ENCODE measurements at regions not wholly inside any gene's neighbourhood (a gene's known extent, or its start where the extent isn't known, plus 50 kb on each side); places are given as distances from the start of the nearest gene placed in this dataset.
"Not testable (repeated sequence)": the region's sequence is repeated elsewhere in the genome, so short reads cannot be mapped to it uniquely, and the experiment has no call there.

DNA sequence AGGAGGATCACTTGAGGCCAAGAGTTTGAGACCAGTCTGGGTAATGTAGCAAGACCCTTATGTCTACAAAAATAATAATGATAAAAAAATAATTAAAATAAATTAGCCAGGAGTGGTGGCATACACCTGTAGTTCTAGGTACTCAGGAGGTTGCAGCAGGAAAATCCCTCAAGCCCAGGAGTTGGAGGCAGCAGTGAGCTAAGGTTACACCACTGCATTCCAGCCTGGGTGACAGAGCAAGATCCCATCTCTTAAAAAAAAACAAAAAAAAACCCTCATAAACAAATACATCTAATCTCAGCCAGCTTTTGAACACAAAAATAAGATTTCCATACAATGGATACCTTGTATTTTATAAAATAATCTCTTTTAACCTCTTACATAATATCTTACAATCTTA lies 363.3 kb upstream of the KLF4 start:
- no peak for DNase-seq

DNA sequence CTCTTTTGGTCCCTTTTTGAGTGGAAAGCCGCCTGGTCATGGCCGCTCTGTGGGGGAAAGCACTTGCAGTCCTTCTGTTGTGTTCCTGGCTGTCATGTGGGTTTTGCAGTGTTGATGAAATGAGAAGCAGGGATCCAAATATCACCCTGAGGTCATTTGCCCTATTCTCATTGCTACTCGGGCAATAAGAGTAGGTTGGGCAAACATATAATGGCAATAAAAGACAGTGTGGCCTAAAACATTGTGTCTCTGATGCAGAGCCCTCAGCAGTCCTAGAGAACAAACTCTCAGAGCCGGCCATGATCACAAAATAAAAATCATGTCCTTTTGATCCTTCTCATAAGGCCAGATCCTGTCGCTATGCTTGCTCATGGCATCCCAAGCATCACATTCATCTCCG lies 361.1 kb upstream of the KLF4 start:
- no peak for DNase-seq

DNA sequence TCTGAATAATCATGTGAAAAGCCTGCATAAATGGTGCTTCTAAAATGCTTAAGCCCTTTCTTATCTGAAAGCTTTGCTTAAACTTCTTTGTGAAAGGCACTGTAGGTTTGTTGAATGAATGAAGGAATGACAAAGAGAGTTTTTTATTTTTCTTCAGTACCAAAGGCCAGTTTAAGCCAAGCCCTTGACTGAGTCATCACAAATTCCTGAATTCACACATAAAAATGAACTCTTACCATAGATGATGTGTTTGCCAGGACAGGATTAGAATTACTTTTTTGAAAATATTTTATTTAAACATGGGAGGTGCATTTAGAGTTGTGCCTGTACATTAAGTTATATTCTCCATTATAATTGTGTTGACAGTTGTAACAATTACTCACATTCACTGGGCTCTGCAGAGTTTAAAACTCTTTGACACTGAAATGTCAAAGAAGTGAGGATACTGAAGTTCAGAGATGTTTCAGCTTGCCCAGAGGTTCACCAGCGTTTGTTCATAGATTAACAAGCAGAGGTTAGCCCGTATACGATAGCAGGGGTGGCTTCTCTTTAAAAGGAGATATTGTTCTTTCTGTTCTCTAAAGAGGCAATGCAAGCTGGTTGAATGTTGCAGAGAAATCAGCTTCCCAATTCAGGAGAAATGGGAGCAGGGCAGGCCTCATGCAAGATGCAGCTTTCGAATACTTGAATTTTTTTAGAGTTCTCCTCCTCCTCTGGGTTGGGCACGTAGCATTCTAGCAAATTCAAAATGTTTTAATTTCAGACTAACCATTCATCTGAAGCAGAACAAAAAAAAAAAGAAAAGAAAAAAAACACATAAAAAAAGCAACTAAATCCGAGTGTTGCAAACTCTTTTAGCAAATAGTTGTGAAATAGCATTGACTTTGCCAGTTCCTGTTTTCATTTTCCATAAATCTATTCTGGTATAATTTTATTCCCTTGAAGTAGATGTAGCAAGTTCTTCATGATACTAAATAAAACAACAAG lies 358.7 kb upstream of the KLF4 start:
- DNase-seq, result no peak

DNA sequence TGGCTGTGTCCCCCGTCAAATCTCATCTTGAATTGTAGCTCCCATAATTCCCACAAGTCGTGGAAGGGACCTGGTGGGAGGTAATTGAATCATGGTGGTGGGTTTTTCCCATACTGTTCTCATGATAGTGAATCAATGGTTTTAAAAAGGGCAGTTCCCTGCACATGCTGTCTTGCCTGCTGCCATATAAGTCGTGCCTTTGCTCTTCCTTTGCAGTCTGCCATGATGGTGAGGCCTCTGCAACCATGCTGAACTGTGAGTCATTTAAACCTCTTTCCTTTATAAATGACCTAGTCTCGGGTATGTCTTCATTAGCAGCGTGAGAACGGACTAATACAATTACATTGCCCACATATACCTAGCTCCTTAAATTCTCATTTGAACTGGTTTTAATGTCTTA lies 353.0 kb upstream of the KLF4 start:
- DNase-seq, result no peak

DNA sequence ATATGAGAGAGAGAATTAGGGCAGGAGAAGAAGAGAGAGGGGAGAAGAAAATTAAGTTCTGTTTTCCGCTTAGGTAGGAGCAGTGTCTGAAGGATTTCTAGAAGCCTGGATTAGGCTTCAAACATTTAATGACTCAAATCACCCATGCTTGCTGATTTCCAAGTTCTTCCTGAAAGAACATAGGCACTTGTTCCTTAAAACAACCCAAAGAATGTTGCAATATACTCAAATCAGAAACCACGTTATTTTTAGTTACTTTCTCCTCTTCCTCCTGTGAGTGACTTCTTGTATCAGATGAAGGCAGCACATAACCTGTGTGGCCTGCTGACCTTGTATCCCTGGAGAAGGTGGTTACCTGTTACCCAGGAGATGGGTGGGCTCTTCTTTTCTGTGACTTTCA lies 351.5 kb upstream of the KLF4 start:
- DNase-seq, result no peak

DNA sequence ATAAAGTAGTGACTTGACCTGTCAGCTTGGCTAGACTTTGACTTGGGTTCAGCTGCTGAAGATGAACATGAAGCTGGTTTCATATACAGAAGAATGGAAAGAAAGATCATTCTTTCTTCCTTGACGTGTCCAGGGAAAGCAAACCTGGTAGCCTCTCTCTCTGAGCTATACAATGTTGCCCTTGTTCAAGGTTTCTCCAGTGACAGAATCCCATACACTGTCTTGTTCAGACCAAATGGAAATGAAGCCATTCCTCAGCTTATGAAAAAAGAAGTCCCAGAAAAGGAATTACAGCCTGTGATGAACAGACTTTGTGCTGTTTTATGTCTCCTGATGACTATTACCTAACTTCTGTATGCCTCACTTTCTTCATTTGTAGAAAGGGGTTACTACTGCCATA lies 349.8 kb upstream of the KLF4 start:
- no peak for DNase-seq

DNA sequence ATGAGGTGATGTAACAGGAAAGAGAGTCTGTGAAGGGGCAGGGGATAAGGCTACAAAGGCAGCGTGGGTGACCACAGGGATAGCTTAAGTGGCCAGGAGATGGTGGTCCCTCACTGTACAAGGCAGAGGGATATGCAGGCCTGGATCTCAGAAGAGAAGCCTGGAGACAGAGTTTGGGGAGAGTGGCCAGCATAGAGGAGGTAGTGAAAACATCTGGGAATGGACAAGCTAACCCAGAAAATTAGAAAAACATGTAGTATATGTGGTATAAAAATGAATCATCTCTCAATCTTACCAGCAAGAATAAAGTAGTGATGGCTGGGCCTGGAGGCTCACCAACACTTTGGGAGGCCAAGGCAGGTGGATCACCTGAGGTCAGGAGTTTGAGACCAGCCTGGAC lies 349.2 kb upstream of the KLF4 start:
- DNase-seq, result no peak

DNA sequence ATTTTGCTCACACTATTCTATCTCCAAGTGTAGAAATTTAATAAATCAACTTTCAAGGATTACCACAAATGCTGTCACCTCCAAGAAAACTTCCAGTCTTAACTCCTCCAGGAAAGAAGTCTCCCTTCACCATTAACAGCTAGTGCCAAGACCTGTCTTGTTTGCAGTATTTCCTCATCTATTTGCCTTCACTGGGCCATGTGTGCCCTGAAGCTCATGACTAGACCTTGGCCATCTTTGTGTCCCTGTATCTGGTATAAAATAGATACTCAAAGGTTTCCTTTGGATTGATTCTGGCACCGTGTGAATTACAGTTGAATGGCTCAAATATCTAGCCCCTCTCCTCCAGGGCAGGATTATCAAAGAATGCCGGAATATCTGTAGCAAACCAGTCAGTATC lies 346.7 kb upstream of the KLF4 start:
- no peak for DNase-seq

DNA sequence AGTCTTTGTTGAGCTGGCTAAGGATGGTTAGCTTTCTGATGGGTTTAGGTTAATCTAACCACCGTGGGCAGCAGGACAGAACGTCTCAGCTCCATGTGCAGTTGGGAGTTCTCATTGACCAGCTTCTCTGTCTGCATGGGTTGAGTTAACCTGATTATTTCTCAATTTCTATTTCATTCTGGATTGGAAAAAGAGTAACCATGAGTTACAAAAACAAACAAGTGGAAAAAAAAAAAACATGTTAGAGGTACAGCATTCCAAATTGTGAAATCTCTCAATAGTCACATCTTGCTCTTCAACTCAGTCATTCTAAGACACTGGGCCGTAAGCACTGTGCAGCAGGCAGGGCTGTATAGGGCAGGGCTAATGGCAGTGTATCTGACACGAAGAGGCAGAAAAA lies 343.7 kb upstream of the KLF4 start:
- DNase-seq, result no peak

DNA sequence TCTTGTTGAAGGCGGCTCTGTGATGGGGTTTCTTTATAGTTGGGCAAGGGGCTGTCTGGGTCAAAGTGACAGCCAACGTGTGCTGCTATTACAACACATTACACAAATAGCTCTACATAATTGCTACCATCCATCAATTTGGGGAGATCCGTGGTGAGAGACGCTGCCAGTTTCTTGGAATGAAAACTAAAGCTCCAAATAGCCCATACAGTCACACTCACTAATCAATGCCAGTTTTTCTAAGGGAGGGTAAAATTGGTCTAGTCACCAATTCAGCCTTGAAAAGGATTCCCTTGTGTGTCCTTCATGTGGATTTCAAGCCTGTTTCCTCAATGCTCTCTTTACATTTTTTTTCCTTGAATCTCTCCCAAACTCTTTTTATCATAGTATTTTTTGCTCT lies 343.3 kb upstream of the KLF4 start:
- DNase-seq, result no peak

DNA sequence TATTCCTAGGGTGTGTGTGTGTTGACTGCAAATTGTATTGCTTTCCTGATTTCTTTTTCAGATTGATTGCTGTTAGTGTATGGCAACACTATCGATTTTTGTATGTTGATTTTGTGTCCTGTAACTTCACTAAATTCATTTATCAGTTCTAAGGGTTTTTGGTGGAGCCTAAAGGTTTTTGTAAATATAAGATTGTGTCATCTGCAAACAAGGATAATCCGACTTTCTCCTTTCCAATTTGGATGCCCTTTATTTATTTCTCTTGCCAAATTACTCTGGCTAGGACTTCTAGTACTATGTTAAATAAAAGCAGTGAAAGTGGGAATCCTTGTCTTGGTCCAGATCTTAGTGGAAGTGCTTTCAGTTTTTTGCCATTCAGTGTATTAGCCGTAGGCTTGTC lies 340.9 kb upstream of the KLF4 start:
- DNase-seq, result no peak

DNA sequence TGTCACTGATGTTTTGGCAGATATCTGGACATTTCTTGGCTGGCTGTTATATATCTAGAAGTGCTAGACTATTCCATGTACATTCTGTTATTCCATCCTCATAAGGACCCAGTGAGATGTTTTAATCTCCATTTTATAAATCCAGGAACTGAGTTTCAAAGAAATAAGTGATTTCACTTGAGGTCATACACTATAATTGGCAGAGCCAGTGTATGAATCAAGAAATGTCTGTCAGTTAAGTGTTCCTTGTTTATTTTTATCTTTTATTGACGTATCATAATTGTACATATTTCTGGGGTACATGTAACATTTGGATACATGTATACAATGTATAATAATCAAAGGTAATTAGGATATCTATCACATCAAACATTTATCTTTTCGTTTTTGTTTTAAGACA lies 338.3 kb upstream of the KLF4 start:
- no peak for DNase-seq

DNA sequence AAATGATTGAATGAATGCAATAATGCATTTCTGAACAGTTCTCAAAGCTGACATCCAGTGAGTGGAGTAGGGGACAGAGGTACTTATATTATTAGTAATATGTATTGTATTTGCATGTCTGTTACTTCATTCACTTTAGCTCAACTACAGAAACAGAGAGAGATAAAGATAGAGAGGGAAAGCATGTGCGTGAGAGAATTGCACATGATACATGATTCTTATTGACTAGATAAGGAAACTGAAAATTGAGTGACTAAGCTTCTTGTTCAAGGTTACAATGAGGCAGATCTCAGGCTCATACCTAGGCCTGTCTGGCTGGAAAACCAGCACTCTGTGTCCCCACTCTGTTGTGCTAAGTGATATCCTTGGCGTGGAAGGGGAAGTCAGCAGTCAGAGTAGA lies 337.7 kb upstream of the KLF4 start:
- no peak for DNase-seq

DNA sequence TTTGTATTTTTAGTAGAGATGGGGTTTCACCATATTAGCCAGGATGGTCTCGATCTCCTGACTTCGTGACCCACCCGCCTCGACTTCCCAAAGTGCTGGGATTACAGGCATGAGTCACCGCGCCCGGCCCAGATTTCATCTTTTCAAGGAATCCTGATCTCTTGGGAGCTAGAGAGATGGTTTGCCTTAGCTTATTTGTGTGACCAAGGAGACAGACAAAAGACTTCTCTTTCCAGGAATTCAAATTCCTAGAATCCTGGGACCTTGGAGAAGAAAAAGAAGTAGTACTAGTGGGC lies 337.1 kb upstream of the KLF4 start:
- not testable (repeated sequence) for DNase-seq

DNA sequence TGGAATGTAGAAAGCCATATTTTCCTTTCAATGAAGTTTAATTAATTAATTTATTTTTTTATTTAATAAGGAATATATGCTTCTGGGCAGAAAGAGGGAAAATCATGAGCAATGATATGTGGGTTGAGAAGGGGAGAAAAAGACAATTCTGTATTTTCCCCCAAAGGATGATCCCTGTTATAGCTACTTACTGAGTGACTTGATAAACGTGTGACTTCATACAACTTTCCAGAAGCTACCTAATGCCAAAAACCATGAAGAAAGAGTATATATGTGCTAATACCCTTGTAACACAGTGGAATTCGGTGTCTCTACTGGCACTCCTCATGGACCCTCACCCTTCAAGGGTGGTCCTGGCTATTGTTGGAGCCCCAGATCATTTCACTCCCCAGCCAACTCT lies 335.0 kb upstream of the KLF4 start:
- DNase-seq, result no peak

DNA sequence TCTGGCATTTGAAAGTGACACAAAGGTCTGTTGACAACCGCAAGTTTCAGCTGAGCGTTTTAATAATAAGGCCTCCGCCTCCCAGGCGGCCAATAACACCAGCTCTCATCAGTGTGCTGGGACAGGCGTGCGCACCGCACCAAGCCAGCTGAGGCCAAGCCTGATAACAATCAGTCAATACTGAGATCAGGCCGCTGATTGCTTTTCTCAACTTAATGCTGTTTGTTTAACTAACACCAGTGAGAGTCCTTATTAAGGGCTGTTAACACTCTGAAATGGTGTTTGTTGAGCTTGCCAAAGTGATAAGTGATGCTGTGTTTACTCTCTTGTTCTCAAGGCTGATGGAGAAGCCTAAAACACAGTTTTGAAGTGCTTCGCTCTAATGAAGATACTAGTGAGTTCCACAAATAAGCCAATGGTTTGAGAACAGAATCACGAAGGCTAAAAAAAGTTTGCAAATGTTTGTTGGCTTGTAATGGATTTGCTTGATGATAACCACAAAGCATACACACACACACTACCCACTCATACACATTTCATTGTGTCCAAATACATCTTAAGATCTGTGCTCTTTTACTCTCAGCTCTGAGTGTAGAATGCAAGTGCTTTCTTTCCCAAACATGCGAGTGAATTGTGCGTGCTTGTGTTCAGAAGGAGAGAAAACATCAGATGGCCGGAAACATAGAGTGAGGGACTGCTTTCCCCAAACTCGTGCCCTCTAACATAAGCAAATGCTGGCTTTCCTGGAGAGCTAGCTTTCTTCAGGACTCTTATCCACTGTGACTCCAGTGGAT lies 330.4 kb upstream of the KLF4 start:
- no peak for DNase-seq

DNA sequence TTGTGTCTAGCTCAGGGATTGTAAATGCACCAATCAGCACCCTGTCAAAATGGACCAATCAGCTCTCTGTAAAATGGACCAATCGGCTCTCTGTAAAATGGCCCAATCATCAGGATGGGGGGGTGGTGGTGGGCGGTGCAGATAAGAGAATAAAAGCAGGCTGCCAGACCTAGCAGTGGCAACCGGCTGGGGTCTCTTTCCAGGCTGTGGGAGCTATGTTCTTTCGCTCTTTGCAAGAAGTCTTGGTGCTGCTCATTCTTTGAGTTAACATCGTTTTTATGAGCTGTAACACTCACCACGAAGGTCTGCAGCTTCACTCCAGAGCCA lies 328.9 kb upstream of the KLF4 start:
- not testable (repeated sequence) for DNase-seq

DNA sequence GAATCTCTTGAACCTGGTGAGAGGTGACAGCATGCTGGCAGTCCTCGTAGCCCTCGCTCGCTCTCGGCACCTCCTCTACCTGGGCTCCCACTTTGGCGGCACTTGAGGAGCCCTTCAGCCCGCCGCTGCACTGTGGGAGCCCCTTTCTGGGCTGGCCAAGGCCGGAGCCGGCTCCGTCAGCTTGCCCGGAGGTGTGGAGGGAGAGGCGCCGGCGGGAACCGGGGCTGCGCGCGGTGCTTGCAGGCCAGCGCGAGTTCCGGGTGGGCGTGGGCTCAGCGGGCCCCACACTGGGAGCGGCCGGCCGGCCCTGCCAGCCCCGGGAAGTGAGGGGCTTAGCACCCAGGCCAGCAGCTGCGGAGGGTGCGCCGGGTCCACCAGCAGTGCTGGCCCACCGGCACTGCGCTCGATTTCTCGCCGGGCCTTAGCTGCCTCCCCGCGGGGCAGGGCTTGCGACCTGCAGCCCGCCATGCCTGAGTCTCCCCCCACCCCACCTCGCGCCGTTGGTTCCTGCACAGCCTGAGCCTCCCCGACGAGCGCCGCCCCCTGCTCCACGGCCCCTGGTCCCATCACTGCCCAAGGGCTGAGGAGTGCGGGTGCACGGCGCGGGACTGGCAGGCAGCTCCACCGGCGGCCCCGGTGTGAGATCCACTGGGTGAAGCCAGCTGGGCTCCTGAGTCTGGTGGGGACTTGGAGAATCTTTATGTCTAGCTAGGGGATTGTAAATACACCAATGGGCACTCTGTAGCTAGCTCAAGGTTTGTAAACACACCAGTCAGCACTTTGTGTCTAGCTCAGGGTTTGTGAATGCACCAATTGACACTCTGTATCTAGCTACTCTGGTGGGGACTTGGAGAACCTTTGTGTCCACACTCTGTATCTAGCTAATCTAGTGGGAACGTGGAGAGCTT lies 328.3 kb upstream of the KLF4 start:
- not testable (repeated sequence) for DNase-seq

DNA sequence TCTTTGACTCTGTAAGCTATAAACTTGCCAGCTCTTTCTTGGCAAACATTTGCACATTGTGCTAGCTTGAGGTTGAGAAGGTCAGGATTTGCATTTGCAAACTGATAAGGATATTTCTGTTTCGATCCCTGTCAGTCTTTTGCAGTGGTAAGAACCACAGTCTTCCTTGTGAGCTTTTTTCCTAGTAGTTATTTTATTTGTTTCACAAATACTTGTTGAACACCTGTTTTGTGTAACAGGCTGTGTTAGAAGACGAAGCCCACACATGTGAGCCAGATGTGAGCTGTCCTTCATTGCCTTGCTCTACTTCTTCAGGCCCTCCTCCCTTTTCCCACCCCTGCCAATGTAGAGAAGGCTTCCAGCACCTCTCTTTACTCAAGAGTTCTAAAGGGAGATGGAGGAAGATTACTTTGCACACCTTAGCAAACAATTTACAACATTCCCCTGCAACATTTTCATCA lies 327.0 kb upstream of the KLF4 start:
- DNase-seq, result no peak

DNA sequence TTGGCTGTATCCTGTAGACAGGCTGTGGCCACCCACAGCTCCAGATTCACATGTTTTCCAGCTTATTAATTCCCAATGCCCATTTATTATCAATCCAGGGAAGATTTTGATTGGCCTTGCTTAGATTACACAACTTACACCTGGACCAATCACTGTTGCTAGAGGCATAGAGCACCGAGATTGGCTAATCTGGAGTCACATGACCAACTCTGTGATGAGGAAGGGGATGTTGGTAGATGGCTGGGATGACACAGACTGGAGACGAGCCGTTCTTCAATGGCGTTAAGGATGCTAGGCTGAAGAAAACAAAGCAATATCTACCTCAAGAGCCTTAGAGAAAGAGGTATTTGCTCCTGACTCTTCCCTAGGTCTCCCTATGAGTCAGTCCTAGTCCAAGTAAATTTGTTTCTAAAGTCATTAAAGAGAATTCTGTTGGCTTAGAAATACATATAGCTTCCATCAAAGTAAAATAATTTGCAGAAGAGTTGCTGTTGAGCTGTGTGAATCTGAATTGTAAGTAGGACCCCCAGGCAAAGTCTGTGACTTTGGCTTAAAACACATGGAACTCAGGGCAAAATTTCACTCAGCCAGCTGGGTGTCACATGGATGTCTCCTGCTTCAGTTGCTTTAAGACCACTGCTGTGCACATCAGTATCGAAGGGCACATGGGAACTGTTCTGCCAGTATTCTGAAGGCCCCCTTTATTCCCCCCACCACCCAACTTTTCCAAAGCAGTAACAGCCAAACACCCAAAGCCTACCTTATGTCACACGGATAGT lies 326.4 kb upstream of the KLF4 start:
- no peak for DNase-seq

DNA sequence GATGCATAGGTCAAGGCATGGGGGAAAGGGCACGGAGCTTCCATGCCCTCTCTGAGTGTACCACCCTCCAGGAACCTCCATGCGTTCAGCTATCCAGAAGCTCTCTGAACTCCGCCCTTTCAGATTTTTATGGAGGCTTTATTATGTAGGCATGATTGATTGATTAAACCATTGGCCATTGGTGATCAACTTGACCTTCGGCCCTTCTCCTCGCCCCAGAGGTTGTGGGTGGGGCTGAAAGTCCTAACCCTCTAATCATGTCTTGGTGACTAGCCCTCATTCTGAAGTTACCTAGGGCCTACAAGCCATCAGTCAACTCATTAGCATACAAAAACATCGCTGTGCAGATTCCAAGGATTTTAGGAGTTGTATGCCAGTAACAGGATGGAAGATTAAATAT lies 323.7 kb upstream of the KLF4 start:
- no peak for DNase-seq

DNA sequence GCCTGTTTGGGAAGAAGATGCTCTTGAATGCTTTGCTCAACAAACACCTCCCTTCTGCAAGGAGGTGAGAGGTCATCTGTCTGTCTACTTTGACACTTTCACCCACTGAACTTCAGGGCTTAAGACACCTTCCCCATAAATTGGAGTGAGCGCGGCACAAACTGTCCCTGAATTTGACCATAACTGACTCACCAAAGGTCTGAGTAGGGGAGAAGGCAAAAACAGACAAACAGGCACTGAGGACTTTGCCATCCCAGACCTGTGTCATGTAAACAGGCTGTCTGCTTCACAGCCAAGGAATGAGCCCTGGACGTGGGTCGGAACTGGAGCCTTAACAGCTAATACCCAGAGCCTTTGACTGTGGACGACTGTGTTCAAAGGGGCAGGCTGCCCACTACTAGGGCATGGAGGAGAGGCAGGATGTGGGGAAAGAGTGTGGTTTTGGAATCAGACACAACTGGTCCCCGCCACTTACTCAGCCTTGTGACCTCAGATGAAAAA lies 320.9 kb upstream of the KLF4 start:
- no peak for DNase-seq
